ENCODE measurements at regions not wholly inside any gene's neighbourhood (a gene's known extent, or its start where the extent isn't known, plus 50 kb on each side); places are given as distances from the start of the nearest gene placed in this dataset.

DNA sequence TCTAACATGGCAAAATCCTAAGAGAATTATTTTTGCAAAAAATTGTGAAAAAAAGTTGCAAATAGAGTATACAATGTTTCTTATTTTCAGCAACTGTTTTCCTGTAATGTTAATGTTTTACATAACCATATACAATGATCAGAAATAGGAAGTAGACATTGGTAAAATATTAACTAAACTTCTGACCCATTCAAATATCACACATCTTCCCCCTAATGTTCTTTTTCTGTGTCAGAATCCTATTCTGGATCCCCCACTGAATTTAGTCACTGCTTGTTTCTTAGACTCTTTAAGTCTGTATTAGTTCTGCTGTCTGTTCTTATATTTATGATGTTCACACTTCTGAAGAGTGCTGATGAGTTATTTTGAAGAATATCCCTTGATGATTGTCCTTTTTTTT lies 62.0 kb downstream of the HFE start:
- no peak for FAIRE-seq

DNA sequence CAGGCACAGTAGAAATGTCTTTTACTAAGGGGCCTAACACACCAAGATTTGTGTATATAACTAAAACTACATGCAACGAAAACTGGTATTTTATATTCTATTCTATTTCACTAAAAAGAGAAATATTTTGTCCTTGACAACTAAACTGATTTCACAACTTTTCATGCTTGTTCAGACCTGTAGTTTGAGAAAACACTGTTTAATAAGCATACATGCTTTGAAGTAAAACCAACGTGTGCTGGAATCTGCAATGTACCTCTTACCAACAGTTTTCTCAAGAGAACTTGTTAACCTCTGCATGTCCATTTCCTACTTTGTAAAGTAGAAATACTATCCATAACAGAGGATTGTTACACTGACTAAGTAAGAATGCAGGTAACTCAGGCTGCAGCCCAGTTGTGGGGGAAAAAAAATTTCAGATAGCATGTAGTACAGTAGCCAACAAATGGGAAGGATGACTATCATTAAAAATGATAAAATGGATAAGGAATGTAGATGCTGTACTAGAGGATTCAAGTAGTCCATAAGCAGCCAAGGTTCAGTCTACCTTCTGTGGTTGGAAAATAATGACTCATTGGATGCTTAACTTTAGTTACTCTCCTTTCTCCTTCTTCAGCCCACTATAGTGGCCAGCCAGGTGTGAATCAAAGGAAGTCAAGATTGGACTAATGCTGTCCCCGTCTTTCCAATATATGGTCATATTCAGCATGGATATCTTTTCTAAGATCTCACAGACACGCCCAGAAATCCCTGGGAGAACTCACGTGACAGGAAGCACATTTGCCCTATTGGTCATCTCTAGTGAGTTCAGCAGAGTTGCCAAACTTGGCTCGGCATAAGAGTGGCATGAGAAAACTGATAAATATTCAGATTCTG lies 65.2 kb downstream of the HFE start:
- FAIRE-seq = no peak

DNA sequence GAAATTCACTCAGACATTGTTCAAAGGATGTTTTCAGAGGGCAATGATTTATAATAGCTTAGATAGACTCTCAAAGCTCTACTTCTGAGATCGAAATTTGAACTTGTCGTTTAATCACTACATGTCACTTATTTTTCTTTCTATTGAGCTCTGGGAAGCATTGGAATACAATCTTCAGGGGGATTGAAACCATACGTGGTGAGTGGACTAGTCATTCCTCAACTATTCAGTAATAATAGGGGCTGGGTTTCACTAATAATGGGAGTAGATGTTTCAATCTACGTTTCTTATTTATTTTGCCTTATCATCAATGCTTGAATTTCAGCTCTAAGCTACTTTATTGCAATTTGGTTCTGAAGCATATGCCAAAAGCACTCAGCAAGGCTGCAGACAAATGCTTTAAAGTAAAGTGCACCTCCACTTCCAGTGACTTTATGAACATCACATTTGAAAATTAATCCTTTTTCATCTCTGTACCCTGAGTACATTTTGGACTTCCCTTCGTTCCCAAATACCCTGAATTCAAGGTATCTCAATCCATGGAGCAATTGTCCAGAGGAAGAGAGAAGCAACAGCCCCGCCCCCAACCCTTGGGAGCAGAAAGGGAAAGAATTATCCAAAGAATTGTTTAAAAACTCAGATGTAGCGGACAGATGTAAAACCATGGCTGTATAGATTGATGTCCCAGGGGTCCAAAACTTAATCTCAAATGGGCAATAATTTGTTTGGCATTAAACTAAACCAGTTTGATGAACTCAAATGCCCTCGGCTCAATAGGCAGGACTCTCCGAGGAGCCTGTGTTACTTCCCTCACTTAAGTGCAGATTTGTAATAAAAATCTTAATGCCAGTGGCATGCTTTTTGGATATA lies 68.1 kb downstream of the HFE start:
- FAIRE-seq = no peak

DNA sequence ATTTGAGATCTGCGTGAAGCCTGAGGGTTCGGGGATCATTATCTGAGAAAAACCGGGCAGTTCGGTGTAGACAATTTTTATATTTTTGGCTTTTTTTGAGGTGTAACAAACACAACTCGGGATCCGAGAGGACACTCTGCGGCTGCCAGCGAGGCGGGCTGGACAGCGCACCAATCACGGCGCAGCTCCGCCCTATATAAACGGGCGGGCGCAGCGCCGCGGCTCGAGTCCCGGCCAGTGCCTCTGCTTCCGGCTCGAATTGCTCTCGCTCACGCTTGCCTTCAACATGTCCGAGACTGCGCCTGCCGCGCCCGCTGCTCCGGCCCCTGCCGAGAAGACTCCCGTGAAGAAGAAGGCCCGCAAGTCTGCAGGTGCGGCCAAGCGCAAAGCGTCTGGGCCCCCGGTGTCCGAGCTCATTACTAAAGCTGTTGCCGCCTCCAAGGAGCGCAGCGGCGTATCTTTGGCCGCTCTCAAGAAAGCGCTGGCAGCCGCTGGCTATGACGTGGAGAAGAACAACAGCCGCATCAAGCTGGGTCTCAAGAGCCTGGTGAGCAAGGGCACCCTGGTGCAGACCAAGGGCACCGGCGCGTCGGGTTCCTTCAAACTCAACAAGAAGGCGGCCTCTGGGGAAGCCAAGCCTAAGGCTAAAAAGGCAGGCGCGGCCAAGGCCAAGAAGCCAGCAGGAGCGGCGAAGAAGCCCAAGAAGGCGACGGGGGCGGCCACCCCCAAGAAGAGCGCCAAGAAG lies 69.0 kb downstream of the HFE start:
- FAIRE-seq = peak; percentile 45

DNA sequence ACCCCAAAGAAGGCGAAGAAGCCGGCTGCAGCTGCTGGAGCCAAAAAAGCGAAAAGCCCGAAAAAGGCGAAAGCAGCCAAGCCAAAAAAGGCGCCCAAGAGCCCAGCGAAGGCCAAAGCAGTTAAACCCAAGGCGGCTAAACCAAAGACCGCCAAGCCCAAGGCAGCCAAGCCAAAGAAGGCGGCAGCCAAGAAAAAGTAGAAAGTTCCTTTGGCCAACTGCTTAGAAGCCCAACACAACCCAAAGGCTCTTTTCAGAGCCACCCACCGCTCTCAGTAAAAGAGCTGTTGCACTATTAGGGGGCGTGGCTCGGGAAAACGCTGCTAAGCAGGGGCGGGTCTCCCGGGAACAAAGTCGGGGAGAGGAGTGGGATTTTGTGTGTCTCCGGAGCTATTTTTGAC lies 69.6 kb downstream of the HFE start:
- no peak for FAIRE-seq

DNA sequence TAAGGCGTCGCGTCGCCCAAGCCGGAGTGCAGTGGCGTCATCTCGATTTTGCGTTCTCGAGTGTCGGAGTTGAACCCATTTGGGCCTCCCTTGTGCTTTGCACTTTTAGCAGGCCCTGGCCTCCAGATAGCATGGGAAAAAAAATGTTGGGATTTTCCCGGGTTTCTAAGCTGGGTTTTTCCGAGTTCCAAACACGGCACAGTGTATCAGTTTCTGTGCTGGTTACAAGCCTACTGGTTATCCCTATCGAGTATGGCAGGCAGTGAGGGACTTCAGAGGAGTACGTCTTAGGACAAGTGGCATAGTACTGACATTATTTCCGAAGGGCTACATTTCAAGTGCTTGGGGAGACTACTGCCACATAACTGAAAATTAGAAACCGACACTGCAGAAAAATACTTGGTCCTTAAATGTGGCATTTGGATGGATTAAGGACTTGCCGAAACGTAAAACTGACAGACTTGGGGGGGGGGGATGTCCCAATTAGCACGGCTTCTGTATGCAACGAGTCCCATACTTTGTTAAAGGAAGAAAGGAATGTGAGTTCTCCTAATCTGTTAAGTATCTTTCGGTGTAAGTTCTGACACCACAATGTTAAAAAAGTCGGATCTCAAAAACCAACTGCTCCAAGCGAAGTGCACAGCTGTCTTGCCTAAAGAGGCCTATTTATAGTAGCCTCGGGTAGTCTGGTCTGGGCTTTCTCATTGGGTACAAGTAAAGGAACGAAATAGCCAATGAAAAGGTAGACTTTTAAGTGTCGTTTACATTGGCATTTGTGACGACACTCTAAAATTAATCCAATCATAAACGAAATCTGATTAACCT lies 70.2 kb downstream of the HFE start:
- peak; percentile 99 for FAIRE-seq

DNA sequence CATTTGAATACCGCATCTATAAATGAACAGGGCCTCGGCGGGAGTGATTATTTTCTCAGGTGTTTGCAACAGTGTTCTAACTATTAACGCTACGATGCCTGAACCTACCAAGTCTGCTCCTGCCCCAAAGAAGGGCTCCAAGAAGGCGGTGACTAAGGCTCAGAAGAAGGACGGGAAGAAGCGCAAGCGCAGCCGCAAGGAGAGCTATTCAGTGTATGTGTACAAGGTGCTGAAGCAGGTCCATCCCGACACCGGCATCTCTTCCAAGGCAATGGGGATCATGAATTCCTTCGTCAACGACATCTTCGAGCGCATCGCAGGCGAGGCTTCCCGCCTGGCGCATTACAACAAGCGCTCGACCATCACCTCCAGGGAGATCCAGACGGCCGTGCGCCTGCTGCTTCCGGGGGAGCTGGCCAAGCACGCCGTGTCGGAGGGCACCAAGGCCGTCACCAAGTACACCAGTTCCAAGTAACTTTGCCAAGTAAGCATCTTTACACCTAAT lies 70.9 kb downstream of the HFE start:
- no peak for FAIRE-seq

DNA sequence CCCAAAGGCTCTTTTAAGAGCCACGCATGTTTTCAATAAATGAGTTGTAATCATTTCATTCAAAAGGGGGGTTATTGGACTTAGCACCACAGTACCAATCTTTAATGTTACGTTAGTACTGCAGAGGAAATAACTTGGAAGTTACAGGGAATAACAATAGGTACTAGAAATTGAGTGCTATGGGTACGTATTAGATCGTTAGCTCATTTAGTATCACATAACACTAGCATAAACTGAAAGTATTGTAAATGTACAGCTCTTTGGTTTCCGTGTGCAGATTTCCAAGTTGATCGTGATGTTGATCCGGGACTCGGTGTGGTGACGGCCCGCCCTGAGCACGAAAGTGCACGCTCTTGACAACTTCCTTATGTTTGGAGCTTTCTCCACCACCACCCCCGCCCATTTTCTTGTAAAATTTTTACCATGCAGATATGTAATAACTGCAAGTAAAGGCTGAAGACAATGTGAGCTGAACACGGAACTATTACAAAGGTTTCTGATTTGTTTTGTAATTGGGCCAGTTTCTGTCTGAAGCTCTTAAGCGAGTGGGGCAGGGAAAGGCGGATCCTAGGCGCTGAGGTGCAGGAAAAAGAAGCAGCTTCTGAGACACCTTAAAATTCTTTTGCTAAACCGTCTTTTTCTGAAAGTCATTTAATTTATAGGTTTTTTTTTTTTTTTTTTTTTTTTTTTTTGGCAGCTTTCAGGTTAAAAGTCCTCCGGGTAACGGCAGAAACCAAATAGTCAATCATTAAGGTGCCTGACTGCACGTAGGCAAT lies 71.5 kb downstream of the HFE start:
- no peak for FAIRE-seq

DNA sequence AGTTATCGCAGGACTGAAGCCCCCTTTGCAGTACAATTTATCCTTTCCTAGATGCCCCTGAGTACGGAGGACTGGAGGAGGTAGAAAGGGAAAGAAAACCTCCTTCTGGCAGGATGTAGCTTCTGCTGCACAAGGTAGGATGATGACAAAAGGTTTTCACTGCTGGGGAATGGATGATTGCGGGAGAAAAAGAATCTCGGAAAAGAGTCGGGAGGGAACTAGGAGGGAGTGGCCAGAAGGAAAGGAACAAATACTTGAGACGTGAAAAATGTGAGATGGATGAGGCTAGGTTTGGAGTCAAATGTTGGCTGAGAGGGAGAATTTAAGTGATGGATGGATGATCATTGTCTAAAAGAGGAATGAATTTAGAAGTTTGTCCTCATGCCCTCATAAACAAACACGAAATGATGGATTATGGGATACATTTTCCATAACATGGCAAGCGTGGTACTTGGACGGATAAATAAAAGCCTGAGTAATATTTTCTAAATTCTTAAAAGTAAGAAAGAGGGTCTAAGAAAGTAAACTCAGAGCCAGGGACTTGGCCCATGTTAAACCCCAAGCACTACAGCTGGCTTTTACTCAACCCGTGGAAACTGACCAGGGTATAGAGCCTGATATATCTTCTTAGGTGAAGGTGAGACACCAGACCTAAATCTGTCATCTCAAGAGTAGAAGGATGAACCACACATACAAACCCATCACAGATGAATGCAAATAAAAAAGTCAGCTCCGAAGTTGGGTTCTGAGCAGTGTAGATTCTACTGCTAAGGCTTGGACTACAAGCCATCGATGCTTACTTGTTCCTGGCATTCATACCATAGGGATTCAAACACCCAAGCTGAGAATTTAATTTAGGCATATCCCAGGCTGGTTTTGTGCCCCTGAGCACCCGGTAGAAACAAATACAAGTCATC lies 72.4 kb downstream of the HFE start:
- no peak for FAIRE-seq

DNA sequence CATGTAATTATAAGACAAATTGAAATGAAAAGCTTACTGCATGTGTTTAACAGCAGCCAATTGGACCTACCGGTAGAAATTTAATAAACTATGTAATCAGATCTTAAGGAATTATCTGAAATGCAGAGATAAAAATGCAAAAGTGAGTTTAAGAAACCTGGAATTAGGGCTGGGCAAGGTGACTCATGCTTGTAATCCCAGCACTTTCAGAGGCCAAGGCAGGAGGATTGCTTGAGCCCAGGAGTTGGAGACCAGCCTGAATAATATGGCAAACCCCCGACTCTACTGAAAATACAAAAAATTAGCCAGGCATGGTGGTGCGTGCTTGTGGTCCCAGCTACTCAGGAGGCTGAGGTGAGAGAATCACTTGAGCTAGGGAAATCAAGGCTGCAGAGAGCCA lies 74.1 kb downstream of the HFE start:
- FAIRE-seq = no peak

DNA sequence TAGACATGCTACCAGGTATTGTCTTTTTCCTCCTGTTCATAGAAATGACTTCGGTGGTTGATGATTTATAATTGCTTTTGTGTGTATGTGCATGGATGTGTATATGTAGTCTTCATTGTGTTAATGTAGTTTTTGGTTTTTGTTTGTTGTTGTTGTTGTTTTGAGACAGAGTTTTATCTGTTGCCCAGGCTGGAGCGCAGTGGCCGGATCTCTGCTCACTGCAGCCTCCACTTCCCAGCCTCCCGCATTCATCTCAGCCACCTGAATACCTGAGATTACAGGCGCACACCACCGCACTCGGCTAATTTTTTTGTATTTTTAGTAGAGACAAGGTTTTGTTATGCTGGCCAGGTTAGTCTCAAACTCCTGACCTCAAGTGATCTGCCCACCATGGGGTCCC lies 75.2 kb downstream of the HFE start:
- no peak for FAIRE-seq

DNA sequence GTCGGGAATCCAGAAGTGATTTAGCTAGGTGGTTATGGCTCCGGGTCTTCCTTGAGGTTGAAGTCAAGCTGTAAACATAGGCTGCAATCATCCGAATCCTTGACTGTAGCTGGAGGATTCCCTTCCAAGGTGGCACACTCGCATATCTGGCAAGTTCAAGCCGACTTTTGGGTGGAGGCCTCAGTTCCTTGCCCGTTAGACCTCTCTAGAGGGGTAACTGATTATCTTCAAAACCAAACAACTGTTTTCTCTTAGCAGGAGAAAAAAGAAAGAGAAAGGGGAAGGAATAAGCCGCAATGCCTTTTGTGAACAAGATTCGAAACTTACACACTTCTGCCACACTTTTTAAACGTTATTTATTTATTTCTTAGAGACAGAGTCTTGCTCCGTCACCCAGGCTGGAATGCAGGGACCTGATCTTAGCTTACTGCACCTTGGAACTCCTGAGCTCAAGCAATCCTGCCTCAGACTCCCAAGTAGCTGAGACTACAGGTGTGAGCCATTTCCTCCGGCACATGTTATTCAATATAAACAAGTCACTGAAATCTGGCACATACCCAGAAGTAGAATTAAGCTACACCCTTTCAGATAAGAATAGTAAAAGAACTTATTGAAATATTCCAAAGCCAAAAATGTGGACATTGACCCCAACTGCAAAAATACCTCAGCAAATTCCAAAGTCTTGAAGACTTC lies 76.3 kb downstream of the HFE start:
- no peak for FAIRE-seq

DNA sequence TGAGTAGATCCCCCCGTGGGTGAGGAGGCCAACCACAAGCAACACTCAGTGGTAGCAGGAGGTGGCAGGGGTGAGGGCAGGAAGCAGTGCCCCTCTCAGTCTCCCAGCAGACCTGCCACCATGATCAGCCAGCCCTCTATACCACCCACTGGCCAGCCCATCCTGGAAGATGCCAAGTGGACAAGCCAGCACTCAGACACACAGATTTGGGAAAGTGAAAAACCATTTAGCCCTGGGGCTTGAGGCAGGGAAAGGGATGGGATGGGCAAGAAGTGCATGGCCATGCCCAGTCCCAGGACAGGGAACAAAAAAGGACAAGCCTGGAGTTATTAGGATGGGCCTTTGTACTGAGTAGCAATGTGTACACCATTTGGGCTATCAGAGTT lies 76.9 kb downstream of the HFE start:
- no peak for FAIRE-seq

DNA sequence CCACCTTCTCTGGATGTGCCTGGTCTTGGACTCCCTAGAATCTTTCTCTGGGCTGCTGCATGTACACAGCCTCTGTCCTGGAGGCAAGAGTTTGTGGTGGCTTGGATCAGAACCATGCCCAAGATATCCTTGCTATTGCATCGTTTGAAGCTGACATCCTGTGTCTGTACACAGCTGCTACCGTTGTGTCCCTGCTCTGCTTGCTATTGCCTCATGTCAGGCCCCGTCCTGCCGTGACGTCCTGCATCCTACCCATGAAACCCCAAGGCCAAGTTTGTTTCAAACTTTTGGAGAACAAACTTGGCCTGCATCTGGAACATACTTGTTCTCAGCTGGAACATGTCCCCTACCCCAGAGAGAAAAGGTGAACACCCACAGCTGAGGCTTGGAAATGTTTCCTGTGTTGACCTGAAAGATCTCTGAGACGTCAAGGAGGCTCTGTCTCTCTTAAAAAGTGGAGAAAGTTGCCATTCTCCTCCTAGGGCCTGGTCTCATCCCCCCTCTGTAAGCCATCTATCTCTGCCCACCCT lies 78.1 kb downstream of the HFE start:
- FAIRE-seq = no peak

DNA sequence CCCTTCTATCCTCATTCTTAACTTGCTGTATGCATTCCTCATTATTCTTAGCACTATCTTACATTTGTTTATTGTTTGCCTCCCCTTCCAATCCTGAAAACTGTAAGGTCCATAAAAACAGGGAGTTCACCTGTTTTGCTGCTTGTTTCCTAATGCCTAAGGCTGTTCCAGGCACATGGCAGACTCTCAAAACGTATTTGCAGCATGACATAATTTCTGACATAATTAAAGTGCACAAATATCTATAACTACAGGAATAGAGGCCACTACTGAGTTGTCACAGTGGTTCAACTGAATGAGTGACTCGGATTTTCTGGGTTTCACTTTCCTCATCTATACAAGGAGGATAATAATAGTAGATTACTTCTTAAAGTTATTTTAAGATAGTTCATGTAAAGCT lies 83.0 kb downstream of the HFE start:
- FAIRE-seq = no peak

DNA sequence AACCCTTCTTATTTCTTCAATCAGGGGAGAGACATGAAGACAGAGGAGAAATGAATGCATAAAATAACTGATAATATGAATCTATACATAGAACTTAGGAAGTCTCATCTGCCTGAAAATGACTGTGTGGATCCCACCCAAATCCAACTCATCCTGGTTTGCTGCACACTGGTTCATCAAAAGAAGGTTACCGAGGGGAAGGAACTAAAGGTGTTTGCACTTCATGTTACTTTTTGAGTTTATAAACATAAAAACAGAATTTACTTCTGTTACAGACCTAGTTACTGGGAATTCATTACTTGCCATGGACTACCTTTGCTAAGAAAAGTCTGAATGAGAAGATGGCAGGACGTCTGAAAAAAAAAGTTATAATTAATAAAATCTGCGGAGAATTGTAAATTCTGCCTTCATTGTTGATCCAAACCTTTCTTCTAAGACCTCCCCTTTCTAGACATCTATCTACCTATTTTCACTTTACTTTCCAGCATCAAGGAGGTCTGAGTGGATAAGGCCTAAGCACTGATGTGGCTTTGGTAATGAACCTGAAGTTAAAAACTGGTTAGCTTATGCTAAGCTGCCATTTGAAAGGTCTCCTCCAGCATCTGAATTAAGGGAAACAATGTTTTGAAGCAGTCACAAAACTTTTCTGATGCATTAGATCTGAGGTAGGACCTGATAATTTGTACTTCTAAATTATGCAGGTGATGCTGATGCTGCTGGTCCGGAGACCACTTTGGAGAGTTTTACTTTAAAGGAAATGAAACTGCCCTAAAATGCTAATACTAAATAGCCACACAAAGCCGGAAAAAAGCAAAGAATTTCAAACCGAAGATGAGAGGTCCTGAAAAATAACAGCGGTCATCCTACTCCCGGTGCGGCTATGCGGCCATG lies 84.0 kb downstream of the HFE start:
- no peak for FAIRE-seq

DNA sequence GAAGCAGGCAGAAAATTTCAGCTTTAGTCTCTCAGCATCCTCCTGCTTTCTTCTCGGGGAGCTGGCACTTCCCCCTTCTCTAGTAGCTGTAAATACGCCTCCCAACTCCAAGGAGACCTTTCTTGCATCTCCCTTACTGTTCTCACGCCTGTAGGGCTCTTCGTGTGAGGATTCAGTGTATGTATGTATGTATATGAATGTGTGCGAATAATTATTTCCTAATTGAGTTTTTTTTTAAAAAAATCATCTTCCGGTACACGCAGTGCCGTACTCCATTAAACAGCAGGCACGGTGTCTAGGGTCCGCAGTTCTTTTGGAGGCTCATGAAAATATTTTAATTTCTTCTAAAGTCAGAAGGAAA lies 85.4 kb downstream of the HFE start:
- FAIRE-seq = no peak

DNA sequence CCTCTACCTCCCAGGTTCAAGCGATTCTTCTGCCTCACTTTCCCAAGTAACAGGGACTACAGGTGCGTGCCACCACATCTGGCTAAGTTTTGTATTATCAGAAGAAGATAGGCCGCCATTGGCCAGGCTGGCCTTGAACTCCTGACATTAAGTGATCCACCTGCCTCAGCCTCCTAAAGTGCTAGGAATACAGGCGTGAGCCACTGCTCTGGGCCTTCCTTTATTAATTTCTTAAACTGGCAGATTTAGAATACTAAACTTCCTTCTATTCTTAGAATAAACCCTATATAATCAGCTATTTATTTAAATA lies 86.6 kb downstream of the HFE start:
- no peak for FAIRE-seq

DNA sequence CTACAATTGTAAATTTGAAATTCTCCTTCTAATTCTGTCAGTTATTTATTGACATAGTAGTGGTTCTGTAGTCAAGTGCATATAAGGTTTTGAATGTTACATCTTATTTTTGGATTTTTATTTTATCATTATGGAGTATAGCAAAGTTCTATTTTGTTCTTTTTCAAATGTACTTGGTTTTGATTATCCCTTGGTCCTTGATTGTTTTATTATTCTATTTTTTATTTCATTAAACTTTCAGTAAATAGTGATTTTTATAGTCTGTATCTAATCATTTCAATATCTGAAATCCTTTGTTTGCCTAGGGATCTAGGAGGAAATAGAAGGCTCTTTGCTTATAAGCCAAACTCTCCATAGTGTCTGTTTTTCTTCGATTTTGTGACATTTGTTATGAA lies 87.8 kb downstream of the HFE start:
- peak; percentile 13 for FAIRE-seq
